ENCODE measurements at regions not wholly inside any gene's neighbourhood (a gene's known extent, or its start where the extent isn't known, plus 50 kb on each side); places are given as distances from the start of the nearest gene placed in this dataset.

- TF ChIP-seq NPAS2 (CRISPR knock-in tag; IDR thresholded peaks at IDR 0.05; ENCODE audit: borderline replicate concordance) = no peak
- no peak for TF ChIP-seq FOXS1 (CRISPR knock-in tag; IDR thresholded peaks at IDR 0.05)
- no peak for TF ChIP-seq ESRRA (IDR thresholded peaks at IDR 0.05; ENCODE audit: borderline replicate concordance, low read length)
Observed at GRCh38 chr1:195394567-195394966, 1213.7 kb downstream of the KCNT2 start (continued).

GRCh38 chr1:195376190-195376589 lies 1232.0 kb downstream of the KCNT2 start:
- DNase-seq (ENCODE audit: low read depth in 1 of 2, low spot score in 1 of 2) = peak; percentile 3 to 13
- H3K4me1 ChIP-seq = no peaks in the 10 kb centered on the region
- no peak overlapping the region for H3K4me3 ChIP-seq
- ChIA-PET POLR2A (no interaction called here), CTCF (interaction anchor here (1.1 kb wide), 1 partner anchor 612 kb away, joined by 3 read pairs; no protein-coding TSS in a partner anchor)
- TF ChIP-seq, protein P1, sequence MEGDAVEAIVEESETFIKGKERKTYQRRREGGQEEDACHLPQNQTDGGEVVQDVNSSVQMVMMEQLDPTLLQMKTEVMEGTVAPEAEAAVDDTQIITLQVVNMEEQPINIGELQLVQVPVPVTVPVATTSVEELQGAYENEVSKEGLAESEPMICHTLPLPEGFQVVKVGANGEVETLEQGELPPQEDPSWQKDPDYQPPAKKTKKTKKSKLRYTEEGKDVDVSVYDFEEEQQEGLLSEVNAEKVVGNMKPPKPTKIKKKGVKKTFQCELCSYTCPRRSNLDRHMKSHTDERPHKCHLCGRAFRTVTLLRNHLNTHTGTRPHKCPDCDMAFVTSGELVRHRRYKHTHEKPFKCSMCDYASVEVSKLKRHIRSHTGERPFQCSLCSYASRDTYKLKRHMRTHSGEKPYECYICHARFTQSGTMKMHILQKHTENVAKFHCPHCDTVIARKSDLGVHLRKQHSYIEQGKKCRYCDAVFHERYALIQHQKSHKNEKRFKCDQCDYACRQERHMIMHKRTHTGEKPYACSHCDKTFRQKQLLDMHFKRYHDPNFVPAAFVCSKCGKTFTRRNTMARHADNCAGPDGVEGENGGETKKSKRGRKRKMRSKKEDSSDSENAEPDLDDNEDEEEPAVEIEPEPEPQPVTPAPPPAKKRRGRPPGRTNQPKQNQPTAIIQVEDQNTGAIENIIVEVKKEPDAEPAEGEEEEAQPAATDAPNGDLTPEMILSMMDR (IDR thresholded peaks at IDR 0.05) = peak; percentile 14; the same call in 2 of the 3 replicates
- TF ChIP-seq NPAS2 (CRISPR knock-in tag; IDR thresholded peaks at IDR 0.05; ENCODE audit: borderline replicate concordance) (no peak), JUNB (IDR thresholded peaks at IDR 0.05) (no peak), KDM1A (IDR thresholded peaks at IDR 0.05; ENCODE audit: low read depth) (no peak), USF2 (IDR thresholded peaks at IDR 0.05) (no peak), RARB (CRISPR knock-in tag; IDR thresholded peaks at IDR 0.05) (no peak), CBX8 (IDR thresholded peaks at IDR 0.05) (no peak), RFX5 (IDR thresholded peaks at IDR 0.05) (no peak), CEBPB (IDR thresholded peaks at IDR 0.05) (no peak), EHF (CRISPR knock-in tag; IDR thresholded peaks at IDR 0.05) (no peak), SMC3 (IDR thresholded peaks at IDR 0.05) (0 out of 3 replicates have a peak, but pooled peaks have one; percentile 9), RAD21 (conservative IDR thresholded peaks at IDR 0.05 in 1 of 2, IDR thresholded peaks at IDR 0.05 in 1 of 2) (0 out of 5 replicates have a peak, but pooled peaks of 1 of the 2 experiments have one; percentile 4)
- H3K4me2 ChIP-seq = no peak overlapping the region
- no peak for FAIRE-seq
- no peak overlapping the region for H3K27ac ChIP-seq
- no peaks in the 10 kb centered on the region for H3K9me3 ChIP-seq
- no peak for ATAC-seq

GRCh38 chr1:195373856-195374255 lies 1234.4 kb downstream of the KCNT2 start:
- ChIA-PET POLR2A (no interaction called here), CTCF (no interaction called here)
- TF ChIP-seq MAZ (IDR thresholded peaks at IDR 0.05; ENCODE audit: borderline replicate concordance, low read depth, low read length) (no peak), EP300 (IDR thresholded peaks at IDR 0.05) (no peak), POLR2A (IDR thresholded peaks at IDR 0.05; ENCODE audit: low read length) (no peak), KDM1A (IDR thresholded peaks at IDR 0.05; ENCODE audit: low read depth) (no peak), JUN (IDR thresholded peaks at IDR 0.05) (no peak), NFE2L2 (conservative IDR thresholded peaks at IDR 0.05; ENCODE audit: low read length) (no peak), HDAC2 (IDR thresholded peaks at IDR 0.05) (no peak), HOXB13 (CRISPR knock-in tag; IDR thresholded peaks at IDR 0.05; ENCODE audit: low read depth) (no peak), TP53 (CRISPR knock-in tag; IDR thresholded peaks at IDR 0.05) (no peak), FOXS1 (CRISPR knock-in tag; IDR thresholded peaks at IDR 0.05) (no peak), POLR2AphosphoS2 (conservative IDR thresholded peaks at IDR 0.05; ENCODE audit: low read length) (no peak), BCL3 (IDR thresholded peaks at IDR 0.05) (no peak), RCOR1 (IDR thresholded peaks at IDR 0.05; ENCODE audit: low read depth, low read length) (no peak), MYC (IDR thresholded peaks at IDR 0.05; ENCODE audit: borderline replicate concordance, low read length) (no peak), RAD21 (conservative IDR thresholded peaks at IDR 0.05 in 1 of 2, IDR thresholded peaks at IDR 0.05 in 1 of 2) (no peak)
- TF ChIP-seq, protein P1 (IDR thresholded peaks at IDR 0.05) = no peak
- TF ChIP-seq, protein P2, sequence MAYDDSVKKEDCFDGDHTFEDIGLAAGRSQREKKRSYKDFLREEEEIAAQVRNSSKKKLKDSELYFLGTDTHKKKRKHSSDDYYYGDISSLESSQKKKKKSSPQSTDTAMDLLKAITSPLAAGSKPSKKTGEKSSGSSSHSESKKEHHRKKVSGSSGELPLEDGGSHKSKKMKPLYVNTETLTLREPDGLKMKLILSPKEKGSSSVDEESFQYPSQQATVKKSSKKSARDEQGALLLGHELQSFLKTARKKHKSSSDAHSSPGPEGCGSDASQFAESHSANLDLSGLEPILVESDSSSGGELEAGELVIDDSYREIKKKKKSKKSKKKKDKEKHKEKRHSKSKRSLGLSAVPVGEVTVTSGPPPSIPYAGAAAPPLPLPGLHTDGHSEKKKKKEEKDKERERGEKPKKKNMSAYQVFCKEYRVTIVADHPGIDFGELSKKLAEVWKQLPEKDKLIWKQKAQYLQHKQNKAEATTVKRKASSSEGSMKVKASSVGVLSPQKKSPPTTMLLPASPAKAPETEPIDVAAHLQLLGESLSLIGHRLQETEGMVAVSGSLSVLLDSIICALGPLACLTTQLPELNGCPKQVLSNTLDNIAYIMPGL (CRISPR knock-in tag; IDR thresholded peaks at IDR 0.05; ENCODE audit: borderline replicate concordance) = no peak
- DNase-seq (ENCODE audit: low read depth in 1 of 2, low spot score in 1 of 2) (no peak), FAIRE-seq (no peak), ATAC-seq (no peak)
- H3K4me1 ChIP-seq = no peaks in the 10 kb centered on the region
- no peak overlapping the region for H3K27ac ChIP-seq
- 50% methylated on average over 3 of the region's 3 CpGs for WGBS (ENCODE audit: missing lambda C conversion rate)
- no peak overlapping the region for H3K4me2 ChIP-seq
- H3K4me3 ChIP-seq = no peak overlapping the region
- no peaks in the 10 kb centered on the region for H3K9me3 ChIP-seq

Data from A549 (cell line).